NB4 (cell line): ENCODE measurements at regions not wholly inside any gene's neighbourhood (a gene's known extent, or its start where the extent isn't known, plus 50 kb on each side); places are given as distances from the start of the nearest gene placed in this dataset.

Source experiments
- POLR2A ChIP-seq: IDR thresholded peaks from 2 replicates; pipeline ENCODE4 v1.6.1; 2011; ENCODE audit warnings: mild to moderate bottlenecking; ENCODE audit not compliant: insufficient read length; ENCODE audit errors: extremely low read depth
- TF ChIP-seq, protein P1 (sequence below): IDR thresholded peaks from 2 replicates; pipeline ENCODE4 v1.6.1; 2011; ENCODE audit warnings: low read depth, low read length

- no peak for TF ChIP-seq POLR2A
- TF ChIP-seq, protein P1, sequence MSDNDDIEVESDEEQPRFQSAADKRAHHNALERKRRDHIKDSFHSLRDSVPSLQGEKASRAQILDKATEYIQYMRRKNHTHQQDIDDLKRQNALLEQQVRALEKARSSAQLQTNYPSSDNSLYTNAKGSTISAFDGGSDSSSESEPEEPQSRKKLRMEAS = no peak
These were observed 78.2 kb upstream of the NXT1 start for GRCh38 chr20:23272176-23273029.
